HG02973 (cell line): ENCODE measurements at regions not wholly inside any gene's neighbourhood (a gene's known extent, or its start where the extent isn't known, plus 50 kb on each side); places are given as distances from the start of the nearest gene placed in this dataset.

ENCODE experiments used
- ATAC-seq: cut with Tn5 transposase; IDR thresholded peaks from one replicate; pipeline ENCODE4 v1.9.1; 2021; ENCODE audit warnings: moderate library complexity; ENCODE audit not compliant: unreplicated experiment

DNA sequence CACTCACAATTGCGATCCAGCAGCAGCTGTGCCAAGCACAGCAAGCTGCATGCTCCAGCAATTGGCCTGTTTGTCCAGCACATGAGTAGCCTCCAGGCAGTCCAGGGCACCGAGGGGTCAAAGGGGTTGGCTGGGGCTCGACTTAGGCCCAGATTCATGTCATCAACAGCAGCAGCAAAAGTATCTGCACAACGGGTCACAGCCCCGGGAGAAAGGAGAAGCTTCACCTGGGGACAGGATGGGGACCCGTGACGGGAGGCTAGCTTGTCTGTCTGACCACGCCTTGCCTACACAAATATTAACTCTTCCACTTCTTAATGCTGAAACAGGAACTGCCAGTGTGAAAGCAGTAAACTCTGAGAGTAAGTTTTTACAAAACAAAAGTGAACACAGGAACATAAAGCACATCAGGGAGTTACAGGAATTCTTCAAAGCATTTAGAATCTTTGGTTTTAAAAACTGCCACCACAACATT lies 191.2 kb downstream of the PIK3R1 start:
- ATAC-seq: peak; percentile 90

GRCh38 chr5:68407311-68408239 lies 192.0 kb downstream of the PIK3R1 start:
- no peak for ATAC-seq

DNA sequence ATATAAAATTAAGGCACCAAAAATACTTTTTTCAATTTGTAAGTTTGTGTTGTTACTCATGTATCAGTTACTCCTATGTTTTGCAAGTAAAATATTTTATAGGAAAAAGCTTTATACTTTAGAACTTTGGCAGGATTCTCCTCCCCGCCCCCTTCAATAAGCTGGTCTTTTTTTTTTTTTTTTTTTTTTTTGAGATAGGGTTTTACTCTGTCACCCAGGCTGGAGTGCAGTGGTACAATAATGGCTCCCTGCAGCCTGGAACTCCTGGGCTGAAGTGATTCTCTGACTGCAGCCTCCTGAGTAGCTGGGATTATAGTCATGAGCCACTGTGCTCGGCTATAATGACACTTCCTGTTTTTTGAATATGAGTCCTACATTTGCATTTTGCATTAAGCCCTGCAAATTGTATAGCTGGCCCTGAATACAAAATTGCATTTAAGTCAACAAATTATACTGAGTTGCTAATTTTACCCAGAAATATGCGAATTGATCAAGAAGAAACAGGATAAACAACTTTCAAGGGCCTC lies 192.9 kb downstream of the PIK3R1 start:
- ATAC-seq: no peak

DNA sequence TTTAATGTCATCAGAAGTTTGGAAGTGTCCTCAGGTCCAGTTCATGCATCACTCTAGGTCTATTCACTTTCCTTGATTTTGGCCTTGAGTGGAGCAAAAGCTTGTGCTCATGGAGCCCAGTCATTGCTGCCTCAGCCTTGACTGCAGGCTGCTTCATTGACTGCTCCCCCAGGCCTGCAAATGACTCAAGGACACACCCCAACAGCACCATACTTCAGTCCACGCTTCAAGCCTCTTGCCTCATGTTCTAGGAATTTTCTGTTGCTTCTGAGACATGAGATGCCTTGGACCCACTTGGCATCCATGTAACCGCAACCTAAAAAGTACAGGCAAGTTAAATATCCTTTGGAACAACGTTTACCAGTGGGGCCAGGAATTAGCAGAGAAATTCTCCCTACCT lies 193.7 kb downstream of the PIK3R1 start:
- no peak for ATAC-seq

GRCh38 chr5:68411161-68411560 lies 195.6 kb downstream of the PIK3R1 start:
- no peak for ATAC-seq

DNA sequence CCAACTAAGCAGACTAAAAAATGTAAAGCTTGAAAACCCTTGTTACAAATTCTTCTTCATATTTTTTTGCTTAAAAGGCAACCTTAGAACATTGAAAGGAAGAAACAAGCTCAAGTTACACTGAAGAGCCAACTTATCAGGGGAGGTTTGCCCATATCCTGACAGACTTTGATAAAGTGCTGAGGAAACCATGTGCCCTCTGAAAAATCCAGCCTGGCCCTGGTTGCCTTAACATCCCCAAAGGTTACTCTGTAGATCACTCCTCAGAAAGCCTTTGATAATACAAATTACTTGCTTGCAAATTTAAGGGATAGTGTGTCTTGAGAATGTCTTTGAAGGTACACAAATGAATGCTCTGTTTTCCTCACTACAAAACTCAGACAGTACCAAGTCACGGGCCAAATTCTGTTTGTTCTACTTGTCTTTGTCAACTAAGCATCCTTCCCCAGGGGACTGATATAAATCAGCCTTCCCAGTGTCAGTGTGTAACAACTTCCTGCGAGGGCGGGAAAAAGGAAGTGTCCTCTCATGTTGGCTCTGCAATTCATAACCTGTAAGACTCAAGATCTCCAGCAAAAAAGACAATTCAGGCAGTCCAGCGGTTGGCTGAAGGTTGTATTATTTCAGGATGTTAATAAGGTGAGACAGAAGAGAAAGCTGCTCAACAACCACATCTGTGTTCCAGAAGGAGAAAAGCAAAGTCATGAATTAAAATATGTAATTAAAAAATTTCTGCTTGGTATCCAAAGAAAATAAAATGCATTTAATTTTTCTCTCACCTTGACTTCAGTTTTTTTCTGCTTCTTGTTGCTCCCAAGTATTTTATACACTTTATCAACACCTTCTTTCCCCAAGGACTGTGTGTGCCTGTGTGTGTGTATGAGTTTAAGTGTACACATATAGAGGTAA lies 199.9 kb downstream of the PIK3R1 start:
- ATAC-seq: no peak

- ATAC-seq: no peak
These were observed 201.2 kb downstream of the PIK3R1 start for GRCh38 chr5:68416714-68417113.

DNA sequence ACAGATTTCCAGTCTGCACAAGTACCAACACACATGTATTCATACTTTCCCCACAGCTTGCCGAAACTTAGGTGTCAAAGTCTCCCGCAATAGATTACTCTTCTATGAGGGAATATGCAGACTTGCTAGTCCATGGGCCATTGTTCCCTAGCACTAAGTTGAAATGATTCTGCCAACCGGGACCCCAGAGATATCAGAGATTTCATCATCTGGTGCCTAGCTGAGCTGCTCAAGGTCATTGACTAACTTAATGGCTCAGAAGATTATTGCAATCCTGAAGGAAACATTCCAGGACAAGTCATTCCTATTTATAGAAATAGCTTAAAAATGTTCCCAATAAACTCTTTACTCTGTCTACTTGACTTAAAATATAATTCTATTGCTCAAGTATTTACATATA lies 202.6 kb downstream of the PIK3R1 start:
- no peak for ATAC-seq

DNA sequence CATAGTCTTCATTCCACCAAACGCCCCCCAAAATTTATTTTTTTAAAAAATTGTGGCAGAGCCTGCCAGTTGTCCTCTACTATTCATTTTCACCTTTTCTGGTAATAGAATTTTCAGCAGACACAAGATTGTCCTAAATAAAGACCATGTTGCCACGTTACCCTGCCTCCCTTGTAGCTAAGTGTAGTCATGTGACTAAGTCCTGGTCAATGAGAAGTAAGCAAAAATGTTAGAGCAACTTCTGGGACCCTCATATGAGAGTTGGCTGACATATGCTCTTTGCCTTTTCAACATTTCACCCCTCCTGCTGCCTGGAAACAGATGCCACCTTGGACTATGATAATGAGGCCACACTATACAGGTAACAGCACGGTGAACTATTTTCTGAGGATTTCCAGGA lies 203.1 kb downstream of the PIK3R1 start:
- ATAC-seq: no peak

- no peak for ATAC-seq
These were observed 203.6 kb downstream of the PIK3R1 start for GRCh38 chr5:68419081-68419636.

- ATAC-seq: no peak
These were observed 204.3 kb downstream of the PIK3R1 start for GRCh38 chr5:68419637-68420452.

GRCh38 chr5:68420476-68421344 lies 205.2 kb downstream of the PIK3R1 start:
- no peak for ATAC-seq

GRCh38 chr5:68421485-68422220 lies 206.1 kb downstream of the PIK3R1 start:
- ATAC-seq: no peak

- peak; percentile 49 for ATAC-seq
These were observed 207.7 kb downstream of the PIK3R1 start for GRCh38 chr5:68423154-68423811.

DNA sequence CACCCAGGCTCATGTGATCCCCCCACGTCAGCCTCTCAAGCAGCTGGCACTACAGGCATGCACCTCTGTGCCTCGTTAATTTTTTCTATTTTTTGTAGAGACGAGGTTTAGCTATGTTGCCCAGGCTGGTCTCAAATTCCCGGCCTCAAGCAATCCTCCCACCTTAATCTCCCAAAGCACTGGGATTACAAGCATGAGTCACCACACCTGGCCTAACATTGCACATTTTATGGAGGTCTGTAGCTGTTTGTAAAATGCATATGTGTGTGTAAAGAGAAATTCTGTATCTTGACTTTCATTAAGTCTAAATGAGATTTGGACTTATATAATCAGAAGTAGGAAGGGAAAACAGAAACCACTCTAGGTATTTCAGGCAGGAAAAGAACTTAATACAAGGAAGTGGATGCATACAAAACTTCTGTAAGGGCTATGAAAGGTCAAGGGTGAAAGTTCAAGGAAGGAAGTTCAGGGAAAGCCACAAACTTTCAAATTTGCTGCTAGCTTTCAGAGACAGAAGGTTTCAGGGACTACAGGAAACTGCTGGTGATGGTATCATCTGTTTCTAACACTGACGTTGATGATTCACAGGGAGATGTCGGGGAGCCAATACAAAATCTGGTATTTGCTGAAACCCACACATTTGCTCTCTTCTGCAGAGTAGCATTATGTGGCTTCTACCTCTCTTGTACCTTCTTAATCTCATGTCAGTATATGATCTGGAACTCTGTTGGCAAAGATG lies 209.4 kb downstream of the PIK3R1 start:
- ATAC-seq: peak; percentile 76

- no peak for ATAC-seq
These were observed 211.0 kb downstream of the PIK3R1 start for GRCh38 chr5:68426586-68426985.

- ATAC-seq: no peak
These were observed 212.8 kb downstream of the PIK3R1 start for GRCh38 chr5:68428231-68428811.
